Fibroblast of lung (primary cell): ENCODE measurements at regions not wholly inside any gene's neighbourhood (a gene's known extent, or its start where the extent isn't known, plus 50 kb on each side); places are given as distances from the start of the nearest gene placed in this dataset.

Experiments used
- DNase-seq, 2 donors: peaks; one replicate each; pipeline versions ENCODE4 v3.0.0 to v3.0.0-alpha.2; 2010; ENCODE audit warnings: low read depth in 2 of 2
- H2AFZ ChIP-seq: 2 replicates; pipeline ENCODE4 v1.5.1; 2012; ENCODE audit warnings: low read length, control low read depth, inconsistent platforms
- H3K27ac ChIP-seq: 2 replicates; pipeline ENCODE4 v1.5.1; 2011; ENCODE audit warnings: low read length, control low read depth; ENCODE audit not compliant: insufficient read depth
- H3K27me3 ChIP-seq: 2 replicates; pipeline ENCODE4 v1.5.1; 2011; ENCODE audit warnings: mild to moderate bottlenecking, low read length; ENCODE audit not compliant: control insufficient read depth, insufficient read depth
- H3K36me3 ChIP-seq: 2 replicates; pipeline ENCODE4 v1.5.1; 2011; ENCODE audit warnings: low read length; ENCODE audit not compliant: control insufficient read depth, insufficient read depth
- H3K4me1 ChIP-seq: 2 replicates; pipeline ENCODE4 v1.5.1; 2011; ENCODE audit warnings: low read length; ENCODE audit not compliant: control insufficient read depth, insufficient read depth; ENCODE audit errors: extremely low read depth
- H3K4me2 ChIP-seq: 2 replicates; pipeline ENCODE4 v1.5.1; 2011; ENCODE audit warnings: low read length, control low read depth; ENCODE audit not compliant: insufficient read depth; ENCODE audit errors: extremely low read depth
- H3K4me3 ChIP-seq, 4 experiments: fragments of 200-600 bp in 1 of 4; sonication (generic) in 1 of 4; replicated peaks in 1 of 4; 2 replicates each; pipeline ENCODE4 v1.5.1; 2011 to 2016; ENCODE audit warnings: low read length in 4 of 4, low read depth in 3 of 4, mild to moderate bottlenecking in 3 of 4, control low read depth in 2 of 4, inconsistent platforms in 1 of 4, mixed read lengths in 1 of 4; ENCODE audit not compliant: insufficient read depth in 1 of 4; ENCODE audit errors: control extremely low read depth in 1 of 4
- H3K79me2 ChIP-seq: 2 replicates; pipeline ENCODE4 v1.5.1; 2012; ENCODE audit warnings: mild to moderate bottlenecking, low read length, inconsistent platforms; ENCODE audit not compliant: control insufficient read depth, insufficient read depth
- H3K9ac ChIP-seq: 2 replicates; pipeline ENCODE4 v1.5.1; 2011; ENCODE audit warnings: mild to moderate bottlenecking, low read length, control low read depth; ENCODE audit not compliant: insufficient read depth
- H3K9me3 ChIP-seq: 2 replicates; pipeline ENCODE4 v1.5.1; 2012; ENCODE audit warnings: low read depth, low read length; ENCODE audit not compliant: control insufficient read depth, insufficient read depth
- H4K20me1 ChIP-seq: 2 replicates; pipeline ENCODE4 v1.5.1; 2011; ENCODE audit warnings: low read length; ENCODE audit not compliant: control insufficient read depth, insufficient read depth; ENCODE audit errors: extremely low read depth
- EZH2 ChIP-seq: IDR thresholded peaks from 2 replicates; pipeline ENCODE4 v1.5.1; 2012; ENCODE audit warnings: low read length, control low read depth, mild to moderate bottlenecking; ENCODE audit errors: missing control alignments
- TF ChIP-seq, protein P1 (sequence below), 2 donors: IDR thresholded peaks in 1 of 2; conservative IDR thresholded peaks in 1 of 2; 1 replicate in 1 of 2; 2 replicates in 1 of 2; pipeline ENCODE4 v1.5.1; 2011 to 2012; ENCODE audit warnings: low read length in 2 of 2, control low read depth in 1 of 2, inconsistent platforms in 1 of 2, low read depth in 1 of 2, mild to moderate bottlenecking in 1 of 2

DNA sequence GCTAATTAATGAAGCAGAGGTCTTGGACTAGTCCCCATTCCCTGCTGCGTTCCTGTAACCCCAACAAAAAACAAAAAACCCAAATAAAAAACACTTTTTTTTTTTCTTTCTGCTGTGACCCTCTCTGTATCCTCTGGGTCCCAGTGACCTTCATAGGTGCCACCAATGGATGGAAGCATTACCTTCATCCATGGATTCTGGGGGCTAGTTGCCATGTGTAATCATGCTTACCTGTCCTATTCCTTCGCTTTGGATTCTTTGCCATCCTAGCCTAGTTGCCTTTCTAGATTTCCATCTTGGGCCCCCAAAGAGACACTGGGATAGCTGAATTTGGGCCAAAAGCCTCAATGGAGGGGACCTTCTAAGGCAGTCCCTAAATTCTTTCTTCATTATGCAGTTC is 1208.7 kb downstream of the BRINP3 start:
- TF ChIP-seq, protein P1, sequence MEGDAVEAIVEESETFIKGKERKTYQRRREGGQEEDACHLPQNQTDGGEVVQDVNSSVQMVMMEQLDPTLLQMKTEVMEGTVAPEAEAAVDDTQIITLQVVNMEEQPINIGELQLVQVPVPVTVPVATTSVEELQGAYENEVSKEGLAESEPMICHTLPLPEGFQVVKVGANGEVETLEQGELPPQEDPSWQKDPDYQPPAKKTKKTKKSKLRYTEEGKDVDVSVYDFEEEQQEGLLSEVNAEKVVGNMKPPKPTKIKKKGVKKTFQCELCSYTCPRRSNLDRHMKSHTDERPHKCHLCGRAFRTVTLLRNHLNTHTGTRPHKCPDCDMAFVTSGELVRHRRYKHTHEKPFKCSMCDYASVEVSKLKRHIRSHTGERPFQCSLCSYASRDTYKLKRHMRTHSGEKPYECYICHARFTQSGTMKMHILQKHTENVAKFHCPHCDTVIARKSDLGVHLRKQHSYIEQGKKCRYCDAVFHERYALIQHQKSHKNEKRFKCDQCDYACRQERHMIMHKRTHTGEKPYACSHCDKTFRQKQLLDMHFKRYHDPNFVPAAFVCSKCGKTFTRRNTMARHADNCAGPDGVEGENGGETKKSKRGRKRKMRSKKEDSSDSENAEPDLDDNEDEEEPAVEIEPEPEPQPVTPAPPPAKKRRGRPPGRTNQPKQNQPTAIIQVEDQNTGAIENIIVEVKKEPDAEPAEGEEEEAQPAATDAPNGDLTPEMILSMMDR (conservative IDR thresholded peaks at IDR 0.05 in 1 of 2, IDR thresholded peaks at IDR 0.05 in 1 of 2; ENCODE audit: low read depth in 1 of 2, low read length in 2 of 2), result no peak
- TF ChIP-seq EZH2, result no peak
- Histone ChIP-seq H3K4me1 (no peaks in the 10 kb centered on the region), H3K36me3 (no peaks in the 10 kb centered on the region), H3K27me3 (no peaks in the 10 kb centered on the region), H3K79me2 (no peaks in the 10 kb centered on the region), H3K9ac (no peak overlapping the region), H3K9me3 (no peaks in the 10 kb centered on the region), H2AFZ (no peak overlapping the region), H3K4me2 (no peak overlapping the region), H4K20me1 (no peaks in the 10 kb centered on the region), H3K27ac (no peak overlapping the region), H3K4me3 (no peak overlapping the region)
- peak; percentile 37 to 44 for DNase-seq

DNA sequence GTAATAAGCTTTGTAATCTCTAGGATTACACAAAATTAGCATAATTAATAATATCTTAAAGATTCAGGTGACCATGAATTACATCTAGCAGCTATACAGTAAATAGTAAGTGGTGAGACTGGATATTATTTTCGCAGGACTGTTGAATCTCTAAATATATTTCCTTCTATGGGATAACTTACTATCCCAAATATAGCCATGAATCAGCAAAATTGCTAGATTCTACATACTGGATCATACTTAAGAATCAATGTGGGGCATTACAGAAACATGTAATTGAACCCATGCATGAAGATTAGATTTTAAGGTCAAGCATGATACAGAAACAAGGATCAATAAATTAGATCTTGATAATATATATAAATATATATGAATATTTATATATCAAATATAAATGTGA is 1203.4 kb downstream of the BRINP3 start:
- Histone ChIP-seq H3K4me1 (no peaks in the 10 kb centered on the region), H3K9me3 (no peaks in the 10 kb centered on the region), H3K4me3 (no peak overlapping the region), H3K27ac (no peak overlapping the region), H3K4me2 (no peak overlapping the region), H3K36me3 (no peaks in the 10 kb centered on the region), H4K20me1 (no peaks in the 10 kb centered on the region), H3K27me3 (no peaks in the 10 kb centered on the region), H3K9ac (no peak overlapping the region), H3K79me2 (no peaks in the 10 kb centered on the region), H2AFZ (no peak overlapping the region)
- DNase-seq, result no peak
- TF ChIP-seq EZH2, result no peak
- TF ChIP-seq, protein P1 (conservative IDR thresholded peaks at IDR 0.05 in 1 of 2, IDR thresholded peaks at IDR 0.05 in 1 of 2; ENCODE audit: low read depth in 1 of 2, low read length in 2 of 2), result no peak

DNA sequence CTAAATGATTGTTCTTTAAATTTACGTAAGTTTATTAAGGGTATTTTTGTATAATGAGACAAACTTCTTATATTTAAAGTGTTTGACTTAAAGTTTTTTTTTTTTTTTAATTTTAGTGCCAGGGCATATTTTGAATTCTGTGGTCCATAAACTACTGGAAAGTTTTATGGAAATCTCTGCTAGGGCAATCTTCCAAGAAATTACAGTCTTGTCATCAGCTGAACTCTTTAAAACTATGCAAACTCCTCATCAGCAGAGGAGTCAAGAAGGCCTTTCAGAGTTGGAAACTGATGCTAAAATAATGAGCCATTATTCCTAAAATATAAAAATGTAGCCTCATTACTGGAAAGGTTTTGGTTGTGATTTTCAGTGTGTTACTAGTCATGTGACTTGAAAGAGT is 1201.9 kb downstream of the BRINP3 start:
- no peaks in the 10 kb centered on the region for H3K4me1 ChIP-seq
- no peak overlapping the region for H3K9ac ChIP-seq
- no peak overlapping the region for H2AFZ ChIP-seq
- H3K36me3 ChIP-seq, result no peaks in the 10 kb centered on the region
- H3K4me3 ChIP-seq, result no peak overlapping the region
- no peaks in the 10 kb centered on the region for H3K27me3 ChIP-seq
- H3K79me2 ChIP-seq, result no peaks in the 10 kb centered on the region
- H4K20me1 ChIP-seq, result no peaks in the 10 kb centered on the region
- TF ChIP-seq EZH2, result no peak
- TF ChIP-seq, protein P1 (conservative IDR thresholded peaks at IDR 0.05 in 1 of 2, IDR thresholded peaks at IDR 0.05 in 1 of 2; ENCODE audit: low read depth in 1 of 2, low read length in 2 of 2), result no peak
- no peaks in the 10 kb centered on the region for H3K9me3 ChIP-seq
- no peak overlapping the region for H3K4me2 ChIP-seq
- H3K27ac ChIP-seq, result no peak overlapping the region
- DNase-seq, result peak; percentile 14 to 33
